HG03280 (cell line): ENCODE measurements at regions not wholly inside any gene's neighbourhood (a gene's known extent, or its start where the extent isn't known, plus 50 kb on each side); places are given as distances from the start of the nearest gene placed in this dataset.

Experiments used
- ATAC-seq: cut with Tn5 transposase; IDR thresholded peaks from one replicate; pipeline ENCODE4 v1.9.1; 2021; ENCODE audit warnings: mild to moderate bottlenecking, moderate library complexity; ENCODE audit not compliant: unreplicated experiment

- no peak for ATAC-seq
These were observed 345.3 kb downstream of the RPL10L start for GRCh38 chr14:46306267-46306666.

- no peak for ATAC-seq
These were observed 350.8 kb downstream of the RPL10L start for GRCh38 chr14:46300765-46301164.

GRCh38 chr14:46290706-46291105, 360.9 kb downstream of the RPL10L start:
- ATAC-seq = no peak

- no peak for ATAC-seq
These were observed 371.8 kb downstream of the RPL10L start for GRCh38 chr14:46279776-46280175.

GRCh38 chr14:46279327-46279726, 372.3 kb downstream of the RPL10L start:
- no peak for ATAC-seq

- no peak for ATAC-seq
These were observed 392.0 kb downstream of the RPL10L start for GRCh38 chr14:46259536-46259935.

- no peak for ATAC-seq
These were observed 395.2 kb downstream of the RPL10L start for GRCh38 chr14:46256381-46256780.

GRCh38 chr14:46250113-46250703, 401.4 kb downstream of the RPL10L start:
- ATAC-seq = no peak

- no peak for ATAC-seq
These were observed 403.5 kb downstream of the RPL10L start for GRCh38 chr14:46248001-46248630.

GRCh38 chr14:46245276-46245675, 406.3 kb downstream of the RPL10L start:
- ATAC-seq = no peak

- no peak for ATAC-seq
These were observed 417.8 kb downstream of the RPL10L start for GRCh38 chr14:46233786-46234185.

GRCh38 chr14:46230540-46230939, 421.0 kb downstream of the RPL10L start:
- ATAC-seq = no peak

- ATAC-seq = no peak
These were observed 435.8 kb downstream of the RPL10L start for GRCh38 chr14:46215801-46216200.

- ATAC-seq = no peak
These were observed 452.9 kb downstream of the RPL10L start for GRCh38 chr14:46198676-46199075.

- ATAC-seq = no peak
These were observed 453.7 kb downstream of the RPL10L start for GRCh38 chr14:46197856-46198255.
